MM.1S (cell line): ENCODE measurements at regions not wholly inside any gene's neighbourhood (a gene's known extent, or its start where the extent isn't known, plus 50 kb on each side); places are given as distances from the start of the nearest gene placed in this dataset.

Experiments used
- DNase-seq: peaks from one replicate; pipeline ENCODE4 v3.0.0-alpha.2; 2015
- H2AFZ ChIP-seq: fragments of 300-600 bp; sonication (generic); 2 replicates; pipeline ENCODE4 v1.6.0; 2016; ENCODE audit warnings: antibody characterized with exemption, low read length
- H3F3A ChIP-seq: fragments of 300-600 bp; sonication (generic); 2 replicates; pipeline ENCODE4 v1.6.1; 2016; ENCODE audit warnings: mild to moderate bottlenecking, antibody characterized with exemption, low read length, moderate library complexity, mixed read lengths; ENCODE audit not compliant: insufficient read depth
- H3K27ac ChIP-seq: fragments of 300-600 bp; sonication (generic); 2 replicates; pipeline ENCODE4 v1.5.1; 2016; ENCODE audit warnings: mild to moderate bottlenecking, low read length
- H3K27me3 ChIP-seq: fragments of 300-600 bp; sonication (generic); replicated peaks from 2 replicates; pipeline ENCODE4 v1.6.0; 2016; ENCODE audit warnings: low read length; ENCODE audit not compliant: insufficient read depth
- H3K36me3 ChIP-seq: fragments of 300-600 bp; sonication (generic); replicated peaks from 2 replicates; pipeline ENCODE4 v1.6.1; 2016; ENCODE audit warnings: mild to moderate bottlenecking, low read length, mixed read lengths; ENCODE audit not compliant: insufficient read depth
- H3K4me1 ChIP-seq: fragments of 300-600 bp; sonication (generic); 2 replicates; pipeline ENCODE4 v1.6.1; 2016; ENCODE audit warnings: low read length, mixed read lengths
- H3K4me2 ChIP-seq: fragments of 300-600 bp; sonication (generic); 2 replicates; pipeline ENCODE4 v1.6.0; 2016; ENCODE audit warnings: low read depth, low read length
- H3K4me3 ChIP-seq: fragments of 300-600 bp; sonication (generic); 2 replicates; pipeline ENCODE4 v1.5.1; 2016; ENCODE audit warnings: low read length, mixed read lengths
- H3K79me2 ChIP-seq: fragments of 300-600 bp; sonication (generic); 2 replicates; pipeline ENCODE4 v1.6.1; 2016; ENCODE audit warnings: mixed run types, low read length, mixed read lengths
- H3K9ac ChIP-seq: fragments of 300-600 bp; sonication (generic); 2 replicates; pipeline ENCODE4 v1.6.1; 2016; ENCODE audit warnings: low read length, mixed read lengths
- H3K9me2 ChIP-seq: fragments of 300-600 bp; sonication (generic); replicated peaks from 2 replicates; pipeline ENCODE4 v1.6.1; 2016; ENCODE audit warnings: mild to moderate bottlenecking, low read length, mixed read lengths; ENCODE audit not compliant: insufficient read depth
- H3K9me3 ChIP-seq: fragments of 300-600 bp; sonication (generic); replicated peaks from 2 replicates; pipeline ENCODE4 v1.6.1; 2016; ENCODE audit warnings: mild to moderate bottlenecking, low read length, mixed read lengths; ENCODE audit not compliant: insufficient read depth
- H4K20me1 ChIP-seq: fragments of 300-600 bp; sonication (generic); 2 replicates; pipeline ENCODE4 v1.6.1; 2016; ENCODE audit warnings: mild to moderate bottlenecking, low read length, moderate library complexity, mixed read lengths; ENCODE audit not compliant: insufficient read depth
- CTCF ChIP-seq: fragments of 300-600 bp; sonication (generic); IDR thresholded peaks from 2 replicates; pipeline ENCODE4 v1.5.1; 2016; ENCODE audit warnings: antibody characterized with exemption, low read length, mixed read lengths
- EZH2 ChIP-seq: fragments of 300-600 bp; sonication (generic); optimal IDR thresholded peaks from 2 replicates; pipeline ENCODE3; 2017; ENCODE audit warnings: low read depth, mild to moderate bottlenecking, antibody characterized with exemption, low read length, mixed read lengths
- EZH2phosphoT487 ChIP-seq: fragments of 300-600 bp; sonication (generic); IDR thresholded peaks from 2 replicates; pipeline ENCODE4 v1.6.1; 2018; ENCODE audit warnings: antibody characterized with exemption, low read length

- no peaks in the 10 kb centered on the region for H3K9me3 ChIP-seq
- H3K4me2 ChIP-seq, result no peak overlapping the region
- no peaks in the 10 kb centered on the region for H3K27me3 ChIP-seq
- no peaks in the 10 kb centered on the region for H4K20me1 ChIP-seq
- no peak overlapping the region for H2AFZ ChIP-seq
- no peaks in the 10 kb centered on the region for H3F3A ChIP-seq
- no peaks in the 10 kb centered on the region for H3K79me2 ChIP-seq
- H3K4me3 ChIP-seq, result no peak overlapping the region
- no peak for DNase-seq
- no peak for TF ChIP-seq EZH2
- no peak for TF ChIP-seq CTCF
- no peak for TF ChIP-seq EZH2phosphoT487
- no peak overlapping the region for H3K27ac ChIP-seq
- H3K36me3 ChIP-seq, result no peaks in the 10 kb centered on the region
- no peaks in the 10 kb centered on the region for H3K9me2 ChIP-seq
- H3K4me1 ChIP-seq, result no peaks in the 10 kb centered on the region
- no peak overlapping the region for H3K9ac ChIP-seq
Observed at GRCh38 chr6:125499535-125499934, 197.8 kb upstream of the HDDC2 start.

- no peak for DNase-seq
- Histone ChIP-seq H2AFZ (no peak overlapping the region), H3F3A (no peaks in the 10 kb centered on the region), H3K27me3 (no peaks in the 10 kb centered on the region), H3K36me3 (no peaks in the 10 kb centered on the region), H3K4me2 (no peak overlapping the region), H3K79me2 (no peaks in the 10 kb centered on the region), H3K9me3 (no peaks in the 10 kb centered on the region), H3K4me3 (no peak overlapping the region), H3K9ac (no peak overlapping the region), H3K9me2 (no peaks in the 10 kb centered on the region), H4K20me1 (no peaks in the 10 kb centered on the region), H3K4me1 (no peaks in the 10 kb centered on the region), H3K27ac (no peak overlapping the region)
- TF ChIP-seq CTCF, result no peak
- no peak for TF ChIP-seq EZH2
- TF ChIP-seq EZH2phosphoT487, result no peak
Observed at GRCh38 chr6:125503181-125503580, 201.4 kb upstream of the HDDC2 start.

GRCh38 chr6:125507987-125508655 is 206.4 kb upstream of the HDDC2 start:
- peak; percentile 31 for DNase-seq
- Histone ChIP-seq H3F3A (no peaks in the 10 kb centered on the region), H3K9me3 (no peaks in the 10 kb centered on the region), H3K4me1 (no peaks in the 10 kb centered on the region), H2AFZ (no peak overlapping the region), H3K4me3 (no peak overlapping the region), H3K36me3 (no peaks in the 10 kb centered on the region), H3K27ac (no peak overlapping the region), H3K9me2 (no peaks in the 10 kb centered on the region), H3K79me2 (no peaks in the 10 kb centered on the region), H3K9ac (no peak overlapping the region), H3K4me2 (no peak overlapping the region), H3K27me3 (no peaks in the 10 kb centered on the region), H4K20me1 (no peaks in the 10 kb centered on the region)
- TF ChIP-seq EZH2phosphoT487 (no peak), EZH2 (no peak), CTCF (no peak)
